ENCODE measurements at regions not wholly inside any gene's neighbourhood (a gene's known extent, or its start where the extent isn't known, plus 50 kb on each side); places are given as distances from the start of the nearest gene placed in this dataset.

GRCh38 chr1:238141353-238141752 is 250.6 kb upstream of the ZP4 start (continued):
- TF ChIP-seq DACH1 (IDR thresholded peaks at IDR 0.05; ENCODE audit: partially characterized antibody) (no peak), FOXP1 (CRISPR knock-in tag; IDR thresholded peaks at IDR 0.05) (no peak)

- intact Hi-C loops (cut with micrococcal nuclease) (no loop called here), in situ Hi-C loops (cut with MboI) (no loop called here)
- POLR2A ChIA-PET = no interaction called here
- CTCF ChIA-PET (ENCODE audit: low intra/inter-chr PET ratio) = no interaction called here
- BruUV-seq (replicated peaks) = no TSS peak
- DNase-seq (ENCODE audit: extremely low read depth in 1 of 4, low spot score in 3 of 4) (no peak), FAIRE-seq (no peak), ATAC-seq (no peak)
- Histone ChIP-seq H3K4me1 (replicated peaks in 1 of 2; ENCODE audit: control insufficient read depth in 2 of 2, insufficient read depth in 2 of 2, low read length in 2 of 2) (no peaks in the 10 kb centered on the region), H3K9me3 (replicated peaks; ENCODE audit: control insufficient read depth, insufficient read depth, low read depth, low read length) (peaks cover 4% of the 10 kb centered on the region), H3K4me2 (ENCODE audit: insufficient read depth, low read length) (no peak overlapping the region), H3K79me2 (ENCODE audit: control insufficient read depth, insufficient read depth, low read length) (no peaks in the 10 kb centered on the region), H3K9ac (ENCODE audit: insufficient read depth in 1 of 2, low read depth in 2 of 2, low read length in 2 of 2) (no peak overlapping the region), H2AFZ (ENCODE audit: low read depth, low read length) (no peak overlapping the region), H3K27ac (ENCODE audit: extremely low read depth, low read depth, low read length) (no peak overlapping the region), H3K27me3 (ENCODE audit: control insufficient read depth in 2 of 2, insufficient read depth in 2 of 2, low read length in 2 of 2) (no peaks in the 10 kb centered on the region), H3K9me1 (ENCODE audit: control insufficient read depth, insufficient read depth, low read length) (no peaks in the 10 kb centered on the region), H3K4me3 (no peak overlapping the region), H4K20me1 (replicated peaks; ENCODE audit: control insufficient read depth, insufficient read depth, low read length) (no peaks in the 10 kb centered on the region), H3K36me3 (ENCODE audit: control insufficient read depth, insufficient read depth, low read length) (no peaks in the 10 kb centered on the region)
- TF ChIP-seq, protein P1, sequence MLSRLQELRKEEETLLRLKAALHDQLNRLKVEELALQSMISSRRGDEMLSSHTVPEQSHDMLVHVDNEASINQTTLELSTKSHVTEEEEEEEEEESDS (CRISPR knock-in tag; IDR thresholded peaks at IDR 0.05) = no peak
- TF ChIP-seq ZSCAN29 (IDR thresholded peaks at IDR 0.05) = no peak
- no peak for TF ChIP-seq KDM1A (IDR thresholded peaks at IDR 0.05)
- TF ChIP-seq, protein P2, sequence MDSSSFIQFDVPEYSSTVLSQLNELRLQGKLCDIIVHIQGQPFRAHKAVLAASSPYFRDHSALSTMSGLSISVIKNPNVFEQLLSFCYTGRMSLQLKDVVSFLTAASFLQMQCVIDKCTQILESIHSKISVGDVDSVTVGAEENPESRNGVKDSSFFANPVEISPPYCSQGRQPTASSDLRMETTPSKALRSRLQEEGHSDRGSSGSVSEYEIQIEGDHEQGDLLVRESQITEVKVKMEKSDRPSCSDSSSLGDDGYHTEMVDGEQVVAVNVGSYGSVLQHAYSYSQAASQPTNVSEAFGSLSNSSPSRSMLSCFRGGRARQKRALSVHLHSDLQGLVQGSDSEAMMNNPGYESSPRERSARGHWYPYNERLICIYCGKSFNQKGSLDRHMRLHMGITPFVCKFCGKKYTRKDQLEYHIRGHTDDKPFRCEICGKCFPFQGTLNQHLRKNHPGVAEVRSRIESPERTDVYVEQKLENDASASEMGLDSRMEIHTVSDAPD (CRISPR knock-in tag; IDR thresholded peaks at IDR 0.05) = no peak
- TF ChIP-seq, protein P3, sequence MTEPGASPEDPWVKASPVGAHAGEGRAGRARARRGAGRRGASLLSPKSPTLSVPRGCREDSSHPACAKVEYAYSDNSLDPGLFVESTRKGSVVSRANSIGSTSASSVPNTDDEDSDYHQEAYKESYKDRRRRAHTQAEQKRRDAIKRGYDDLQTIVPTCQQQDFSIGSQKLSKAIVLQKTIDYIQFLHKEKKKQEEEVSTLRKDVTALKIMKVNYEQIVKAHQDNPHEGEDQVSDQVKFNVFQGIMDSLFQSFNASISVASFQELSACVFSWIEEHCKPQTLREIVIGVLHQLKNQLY (CRISPR knock-in tag; conservative IDR thresholded peaks at IDR 0.05) = no peak
- no peak for TF ChIP-seq ZNF449 (CRISPR knock-in tag; IDR thresholded peaks at IDR 0.05)
- TF ChIP-seq ZFPM2 (CRISPR knock-in tag; IDR thresholded peaks at IDR 0.05) = no peak
- no peak for TF ChIP-seq ZNF239 (CRISPR knock-in tag; IDR thresholded peaks at IDR 0.05)
- no peak for TF ChIP-seq ZBTB5 (IDR thresholded peaks at IDR 0.05)
- WGBS (ENCODE audit: insufficient coverage, low coverage, missing lambda C conversion rate) = 3% methylated on average over 2 of the region's 2 CpGs
These were observed 249.0 kb upstream of the ZP4 start for GRCh38 chr1:238139713-238140112.

Measured in K562 (cell line).